ENCODE measurements at regions not wholly inside any gene's neighbourhood (a gene's known extent, or its start where the extent isn't known, plus 50 kb on each side); places are given as distances from the start of the nearest gene placed in this dataset.

GRCh38 chr18:10130606-10131005 lies 216.8 kb downstream of the VAPA start:
- no peak for TF ChIP-seq CTCF (IDR thresholded peaks at IDR 0.05; ENCODE audit: low read length)
- TF ChIP-seq EZH2 (optimal IDR thresholded peaks at IDR 0.05; ENCODE audit: low read depth, low read length) = no peak

Measured in MM.1S (cell line).